GM19463 (cell line): ENCODE measurements at regions not wholly inside any gene's neighbourhood (a gene's known extent, or its start where the extent isn't known, plus 50 kb on each side); places are given as distances from the start of the nearest gene placed in this dataset.

Experiments
- ATAC-seq: cut with Tn5 transposase; IDR thresholded peaks from one replicate; pipeline ENCODE4 v1.9.1; 2021; ENCODE audit warnings: mild to moderate bottlenecking, moderate library complexity; ENCODE audit not compliant: unreplicated experiment

DNA sequence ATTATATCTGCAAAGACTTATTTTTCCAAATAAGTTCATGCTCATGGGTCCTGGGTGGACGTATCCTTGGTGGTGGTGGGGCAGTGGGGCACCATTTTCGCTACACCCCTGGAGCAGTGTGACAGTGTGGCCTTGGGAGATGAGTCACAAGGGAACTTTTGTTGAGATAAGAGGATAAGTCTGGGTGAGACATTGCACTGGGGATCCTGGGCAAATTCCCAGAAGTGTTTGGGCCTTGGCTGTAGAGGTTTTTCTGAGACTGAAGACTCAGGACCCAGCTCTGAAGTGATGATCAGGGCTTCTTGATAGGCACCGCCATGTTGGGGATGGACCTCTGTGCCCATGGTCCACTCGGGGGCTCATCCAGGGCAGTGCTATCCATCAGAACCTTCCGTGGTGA lies 149.4 kb downstream of the MACROH2A1 start:
- no peak for ATAC-seq

DNA sequence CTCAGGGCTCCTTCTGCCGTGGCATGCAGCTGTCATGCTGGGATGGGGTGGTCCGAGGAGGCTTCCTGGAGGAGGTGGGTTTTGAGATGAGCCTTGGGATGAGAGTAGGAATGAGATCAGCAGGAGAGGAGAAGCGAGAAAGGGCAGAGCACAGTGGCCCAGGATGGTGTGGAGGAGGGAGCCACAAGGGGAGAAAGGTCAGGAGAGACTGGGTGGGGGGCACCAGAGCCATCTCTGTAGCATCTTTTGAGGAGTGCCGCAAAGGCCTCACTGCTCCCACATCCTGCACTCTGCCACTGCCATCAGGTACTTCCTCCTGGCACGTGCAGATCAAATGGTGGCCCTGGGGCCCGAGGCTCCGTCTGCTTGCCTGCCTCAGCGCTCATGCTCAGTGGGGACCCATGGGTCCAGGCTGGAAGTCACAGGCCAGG lies 150.2 kb downstream of the MACROH2A1 start:
- ATAC-seq: no peak

DNA sequence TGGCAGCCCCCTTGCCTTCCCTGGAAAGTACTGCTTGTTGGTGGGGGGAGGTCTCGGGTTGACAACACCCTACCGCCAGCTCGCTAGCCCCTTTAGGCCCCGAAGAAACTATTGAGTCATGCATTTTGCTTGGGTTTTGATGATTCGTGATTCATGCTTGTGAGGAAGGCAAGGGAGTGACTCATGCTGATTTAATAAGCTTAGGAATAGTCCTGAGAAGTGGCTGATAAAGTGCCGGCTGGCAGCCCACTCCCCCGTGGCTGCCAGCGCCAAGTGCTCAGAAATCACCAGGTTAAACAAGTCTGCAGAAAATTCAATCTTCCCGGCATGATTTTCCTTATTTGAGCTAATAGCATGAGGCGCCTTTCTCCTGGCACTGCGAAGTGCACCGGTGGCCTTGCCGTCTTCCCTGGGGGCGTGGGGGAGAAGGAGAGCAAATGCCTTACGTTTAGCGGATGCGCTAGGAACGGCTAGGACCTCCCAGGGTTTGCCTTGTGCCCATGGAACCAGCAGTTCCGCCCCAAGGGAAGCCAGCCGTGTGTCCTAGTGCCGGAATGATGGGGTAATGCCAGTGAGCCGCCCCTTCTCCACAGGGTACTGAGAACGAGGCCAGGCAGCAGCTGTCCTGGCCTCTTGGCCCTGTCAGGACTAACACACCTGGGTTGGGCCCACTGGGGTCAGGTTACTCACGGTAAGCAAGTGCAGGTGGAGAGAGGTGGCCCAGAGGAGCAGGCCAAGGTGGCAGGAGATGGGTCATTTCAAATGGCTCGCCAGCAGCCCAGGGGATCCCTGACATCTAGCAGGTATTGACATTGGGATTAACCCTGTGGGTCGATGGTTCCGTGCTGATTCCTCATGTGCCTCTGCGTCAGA lies 151.9 kb downstream of the MACROH2A1 start:
- no peak for ATAC-seq

DNA sequence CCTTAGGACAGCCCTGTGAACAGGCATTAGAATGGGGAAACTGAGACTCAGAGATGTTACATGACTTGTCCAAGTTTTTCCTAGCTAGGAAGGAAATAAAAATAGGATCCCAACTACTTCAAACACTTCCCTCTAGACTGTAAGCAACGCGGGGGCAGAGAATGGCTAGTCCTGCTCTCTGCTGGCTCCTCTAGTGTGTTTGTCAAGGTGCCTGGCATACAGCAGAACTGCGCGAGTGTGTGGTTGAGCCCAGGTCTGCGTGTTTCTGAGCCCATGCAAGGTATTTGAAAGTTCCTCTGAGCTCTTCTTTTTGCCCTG lies 152.5 kb downstream of the MACROH2A1 start:
- no peak for ATAC-seq

DNA sequence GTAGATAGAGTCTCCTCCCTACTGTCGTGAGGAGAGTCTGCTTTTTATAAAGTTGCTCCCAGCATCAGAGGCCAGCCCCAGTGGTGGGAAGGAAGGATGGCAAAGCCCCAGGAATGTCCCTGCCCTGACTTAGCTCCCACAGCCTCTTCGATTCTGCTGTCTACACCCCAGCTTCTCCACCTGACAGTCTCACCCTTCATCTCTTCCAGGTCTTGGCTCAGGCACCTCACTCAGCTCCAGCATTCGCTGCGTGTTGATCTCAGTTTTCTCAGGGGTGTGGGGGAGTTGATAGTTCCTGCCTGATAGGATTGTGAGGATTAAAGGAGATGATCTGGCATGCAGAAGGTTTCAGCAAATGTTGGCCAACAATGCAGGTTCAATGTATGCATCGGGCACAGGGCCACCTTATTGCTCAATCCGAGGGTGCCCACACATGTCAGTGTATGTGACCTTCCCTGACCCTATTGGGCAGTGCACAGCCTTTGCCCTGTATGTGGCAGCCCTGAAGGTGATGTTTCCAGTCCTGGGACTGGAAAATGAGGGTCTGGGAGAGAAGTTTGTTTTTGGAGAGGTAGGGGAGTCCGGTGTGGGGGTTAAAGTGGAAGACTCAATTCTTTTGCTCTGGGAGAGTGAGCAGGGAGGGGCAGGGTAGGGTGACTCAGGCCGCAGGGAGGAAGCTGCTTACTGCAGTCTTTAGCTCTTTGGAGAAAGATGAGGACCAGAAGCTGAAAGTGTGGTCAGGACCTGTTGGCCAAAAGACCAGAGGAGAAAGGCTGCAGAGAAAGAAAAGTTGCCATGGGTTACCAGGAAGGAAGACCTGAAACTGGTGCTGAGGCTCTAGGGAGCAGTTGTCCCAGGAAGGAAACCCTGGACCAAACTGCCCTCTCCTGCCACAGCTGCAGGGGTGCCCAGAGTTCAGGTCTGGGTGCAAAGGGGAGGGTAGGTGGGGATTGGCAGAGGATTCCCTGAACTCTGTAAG lies 153.2 kb downstream of the MACROH2A1 start:
- no peak for ATAC-seq

DNA sequence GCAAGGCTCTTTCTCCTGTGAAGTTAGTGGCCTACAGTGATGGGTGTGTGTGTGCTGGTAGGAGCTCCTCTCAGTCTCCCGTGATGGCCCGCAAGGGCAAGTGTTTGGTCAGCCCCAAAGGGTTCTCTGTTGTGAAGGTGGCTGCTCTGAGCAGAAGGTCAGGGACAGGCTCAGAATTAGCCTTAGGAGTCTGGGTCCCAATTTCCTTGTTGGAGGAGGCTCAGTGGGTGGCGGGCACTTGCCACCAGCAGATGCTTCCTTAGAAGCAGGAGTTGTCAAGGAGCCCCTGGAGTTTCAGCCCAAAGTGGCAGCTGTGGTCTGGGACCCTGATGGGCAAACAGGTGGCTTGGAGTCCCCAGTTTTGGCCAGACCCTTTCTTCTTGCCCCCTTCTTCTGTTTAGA lies 154.4 kb downstream of the MACROH2A1 start:
- no peak for ATAC-seq

DNA sequence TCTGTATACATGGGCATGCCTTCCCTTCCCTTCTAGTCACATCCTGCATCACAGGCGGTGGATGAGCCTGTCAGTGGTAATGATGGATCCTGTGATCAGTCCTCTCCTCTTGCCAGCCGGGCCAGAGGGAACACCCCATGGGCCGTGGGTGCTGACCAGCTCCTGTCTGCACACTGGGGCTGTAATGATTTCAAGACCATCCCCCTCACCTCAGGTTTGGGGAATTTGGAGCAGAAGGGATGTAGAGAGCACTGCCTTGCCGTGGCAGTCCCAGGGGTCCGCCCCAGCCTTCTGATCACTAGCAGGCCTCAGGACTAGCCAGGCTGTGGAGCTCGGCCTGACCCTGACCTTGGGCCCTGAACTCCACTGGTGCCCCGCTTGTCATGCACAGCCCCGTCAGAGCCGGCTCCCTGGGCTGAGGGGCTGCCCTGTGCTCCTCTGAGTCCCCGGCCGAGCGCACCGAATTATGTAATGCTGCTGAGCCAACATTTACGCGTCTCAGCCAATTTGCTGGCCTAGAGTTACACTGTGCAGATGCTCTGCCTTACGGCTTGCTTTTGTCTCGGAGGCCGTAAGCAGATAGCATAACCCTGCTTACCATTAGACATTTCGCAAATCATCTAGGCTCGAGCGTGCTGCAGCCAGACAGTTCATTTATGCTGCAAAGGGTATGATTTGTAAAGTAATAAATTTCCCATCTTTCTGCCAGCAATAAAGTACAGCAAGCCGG lies 155.3 kb downstream of the MACROH2A1 start:
- no peak for ATAC-seq

DNA sequence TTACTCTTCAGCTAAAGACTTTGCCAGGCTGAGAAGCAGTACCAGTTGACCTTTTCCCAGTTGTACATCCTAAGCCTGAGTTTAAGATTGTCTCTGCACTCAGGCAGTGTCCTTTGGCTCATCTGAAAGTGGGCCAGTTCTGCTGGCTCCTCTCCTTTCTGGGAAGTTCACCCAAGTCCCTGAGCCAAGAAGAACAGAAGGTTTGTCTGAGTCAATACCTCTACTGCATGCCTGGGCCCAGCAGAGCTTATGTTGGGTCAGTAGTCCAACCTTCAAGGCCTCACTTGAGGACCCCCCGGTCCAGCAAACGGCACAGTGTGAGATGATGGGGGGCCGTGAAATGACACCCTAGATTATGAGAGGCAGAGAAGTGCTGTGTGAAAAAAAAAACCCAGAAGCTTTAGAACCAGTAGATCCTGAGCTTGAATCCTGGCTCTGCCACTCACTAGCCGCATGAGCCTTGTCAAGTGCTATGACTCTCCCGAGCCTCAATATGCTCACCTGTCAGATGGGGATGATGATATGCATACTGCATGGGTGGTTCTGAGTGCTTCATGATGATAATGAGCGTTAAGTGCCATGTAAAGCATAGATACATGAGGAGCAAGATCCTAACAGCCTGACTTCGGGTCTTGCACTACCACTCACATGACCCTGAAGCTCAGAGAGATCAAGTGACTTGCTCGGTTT lies 156.0 kb downstream of the MACROH2A1 start:
- ATAC-seq: no peak

DNA sequence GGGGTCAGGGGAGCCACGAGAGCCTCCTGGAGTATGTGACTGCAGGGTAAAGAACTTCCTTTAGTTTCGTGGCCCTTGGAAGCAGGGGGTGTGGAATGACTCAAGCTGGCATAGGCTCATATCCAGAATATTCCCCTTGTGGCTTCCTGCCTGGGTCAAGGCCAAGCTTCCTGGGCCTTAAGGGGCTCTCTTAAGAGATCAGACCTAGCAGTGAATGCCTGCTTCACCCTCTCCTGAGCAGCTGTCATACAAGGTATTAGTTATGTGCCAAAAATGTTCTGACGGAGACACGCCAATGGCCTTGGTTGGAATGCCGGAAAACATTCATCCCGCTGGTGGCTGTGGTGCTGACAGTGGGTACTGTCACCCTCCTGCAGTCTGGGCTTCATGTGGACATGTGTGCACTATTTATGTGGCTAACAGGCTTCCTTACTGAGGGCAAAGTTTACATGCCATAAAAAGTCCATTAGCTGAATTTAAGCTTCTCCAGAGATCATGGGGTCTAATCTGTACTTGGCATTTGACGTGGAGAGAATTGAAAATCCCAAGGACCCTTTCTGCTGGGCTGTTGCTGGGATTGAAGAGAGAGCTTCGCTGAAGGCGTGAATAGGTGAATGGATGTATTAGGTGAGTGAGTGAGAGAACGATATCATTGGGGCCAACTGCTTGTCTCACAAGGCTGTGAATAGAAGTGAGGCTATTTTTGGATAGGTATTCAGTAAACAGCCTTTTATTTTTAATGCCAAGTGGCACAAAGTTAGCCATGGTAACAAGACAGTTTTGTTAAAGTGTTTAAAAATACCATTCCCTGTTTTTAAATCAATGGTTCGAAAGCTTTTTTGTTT lies 156.8 kb downstream of the MACROH2A1 start:
- ATAC-seq: no peak

DNA sequence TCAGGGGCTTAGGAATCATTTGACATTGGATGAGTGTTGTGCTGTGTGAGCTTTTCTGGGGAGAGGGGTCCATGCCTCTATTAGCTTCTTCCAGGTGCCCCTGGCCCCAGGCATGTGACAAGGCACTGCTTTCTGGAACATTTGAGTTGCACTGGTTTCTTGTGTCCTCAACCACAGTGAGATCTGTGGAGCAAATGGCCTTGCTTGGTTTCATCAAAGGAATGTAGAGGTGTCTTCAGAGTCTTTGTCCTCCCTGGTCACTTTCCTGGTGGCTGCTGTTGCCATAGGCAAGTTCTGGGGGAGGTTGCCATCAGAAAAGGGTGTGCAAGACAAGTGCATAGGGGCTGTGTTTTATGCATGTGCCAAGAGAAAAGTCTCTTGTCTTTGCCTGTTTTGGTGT lies 157.5 kb downstream of the MACROH2A1 start:
- ATAC-seq: no peak

DNA sequence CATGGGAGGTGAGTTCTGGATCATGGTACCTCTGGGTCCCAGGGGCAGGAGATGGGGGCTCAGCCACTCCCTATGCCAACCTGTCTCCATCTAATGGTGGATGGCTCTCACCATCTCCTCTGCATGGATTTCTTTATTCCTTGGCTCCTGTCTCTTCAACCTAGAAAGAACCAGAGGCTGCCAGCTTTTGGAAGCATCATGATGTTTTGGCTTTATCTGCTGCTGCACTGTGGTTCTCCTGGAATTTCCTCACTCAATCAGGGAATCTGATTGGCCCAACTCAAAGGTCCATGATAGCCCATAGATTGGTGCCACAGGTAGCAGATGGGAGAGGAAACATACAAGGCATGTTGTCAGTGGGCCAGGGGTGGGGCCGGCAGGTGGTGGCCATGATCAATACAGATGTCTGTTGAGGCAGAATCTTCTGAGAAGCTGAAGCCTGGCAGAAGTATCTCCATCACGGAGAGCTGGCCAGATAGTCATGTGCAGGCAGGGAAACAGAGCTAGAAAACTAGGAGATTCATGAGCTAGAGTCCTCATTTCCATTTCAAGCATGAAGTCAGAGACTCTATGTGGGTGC lies 158.2 kb downstream of the MACROH2A1 start:
- no peak for ATAC-seq

DNA sequence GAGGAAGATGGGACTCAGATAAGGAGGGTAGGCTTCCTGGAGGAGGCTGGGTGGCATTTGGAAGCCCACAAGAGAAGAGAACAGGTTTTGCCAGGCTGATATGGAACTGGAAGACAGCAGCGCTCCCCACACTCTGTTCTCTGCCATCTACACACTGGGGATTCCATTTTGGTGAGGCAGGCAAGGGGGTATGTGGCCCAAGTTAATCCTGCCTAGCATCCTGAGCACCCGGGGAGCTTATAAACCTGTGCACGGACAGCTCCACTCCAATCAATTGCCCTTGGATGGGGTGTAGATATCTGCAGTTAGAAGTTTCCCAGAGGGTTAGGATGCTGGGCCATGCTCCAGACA lies 158.8 kb downstream of the MACROH2A1 start:
- no peak for ATAC-seq

DNA sequence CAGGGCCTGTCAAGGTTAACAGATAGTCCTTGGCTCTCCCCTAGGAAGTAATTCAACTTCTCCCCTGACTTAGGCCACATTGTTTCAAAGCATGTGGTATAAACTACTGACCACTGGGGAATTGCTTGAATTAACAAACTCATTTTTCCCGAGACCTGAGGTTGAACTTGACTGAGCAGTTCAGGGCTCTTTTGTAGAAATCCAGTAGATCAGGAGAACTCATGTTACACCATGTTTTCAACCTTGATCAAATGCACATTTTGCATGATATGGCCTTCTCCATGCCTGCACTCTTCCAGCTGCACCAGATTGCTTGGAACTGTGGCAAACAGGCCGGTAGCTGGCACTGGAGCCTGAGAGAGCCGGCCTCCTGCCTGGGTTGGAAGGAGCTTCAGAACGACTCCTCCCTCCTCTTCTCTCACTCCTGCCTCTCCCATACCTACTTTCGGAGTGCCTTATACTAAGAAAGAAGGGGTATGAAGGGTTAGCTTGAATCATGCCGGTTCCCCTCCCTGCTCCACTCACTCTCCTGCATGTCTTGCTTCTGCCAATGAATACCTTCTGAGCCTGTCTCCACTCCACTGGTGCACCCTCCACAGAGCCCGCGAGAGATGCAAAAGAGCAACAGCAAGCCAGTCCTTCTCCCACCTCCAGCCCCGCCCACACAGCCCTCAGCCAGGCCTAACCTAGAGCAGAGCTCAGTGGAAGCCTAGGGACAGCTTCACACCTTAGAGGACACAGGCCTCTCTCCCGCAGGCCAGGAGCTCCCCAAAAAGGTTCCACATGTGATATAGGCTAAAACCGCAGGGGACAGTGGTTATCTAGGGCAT lies 159.4 kb downstream of the MACROH2A1 start:
- ATAC-seq: no peak

DNA sequence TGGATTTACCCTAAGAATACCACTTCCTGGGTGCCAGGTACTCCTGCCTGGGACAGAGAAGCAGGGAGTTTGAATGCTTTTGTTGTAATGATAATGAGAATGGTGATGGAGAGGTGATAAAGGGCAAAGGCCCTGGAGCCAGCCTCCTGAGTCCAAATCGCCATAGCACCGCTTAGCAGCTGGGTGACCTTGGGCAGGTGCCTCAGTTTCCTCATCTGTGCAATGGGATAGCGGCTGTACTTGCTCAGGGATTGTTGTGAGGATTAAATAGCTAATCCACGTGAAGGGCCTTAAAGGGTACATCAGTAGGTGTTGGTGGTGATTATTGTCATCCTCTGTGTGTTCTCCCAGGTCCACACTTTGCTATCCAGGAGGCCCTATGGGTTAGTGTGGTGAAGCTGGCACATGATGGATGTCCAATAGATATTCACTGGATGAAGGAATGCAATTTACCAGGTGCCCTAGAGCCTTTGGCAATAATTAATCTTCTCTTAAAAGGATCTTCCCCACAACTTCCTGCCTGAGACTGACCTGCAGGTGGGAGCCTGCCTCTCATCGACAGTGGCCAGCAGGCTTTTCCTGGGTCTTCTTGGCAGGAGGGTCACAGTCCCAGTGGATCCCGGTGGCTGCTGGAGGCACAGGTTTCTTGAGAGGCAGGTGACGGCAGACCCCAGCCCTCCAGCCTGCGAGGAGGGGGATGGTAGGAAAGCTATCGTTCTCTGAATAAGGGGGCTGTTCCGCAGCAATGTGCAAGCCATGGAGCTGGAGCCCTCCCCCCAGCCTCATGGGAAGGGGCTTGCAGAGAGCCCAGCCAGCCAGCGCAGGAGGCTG lies 160.2 kb downstream of the MACROH2A1 start:
- ATAC-seq: no peak

DNA sequence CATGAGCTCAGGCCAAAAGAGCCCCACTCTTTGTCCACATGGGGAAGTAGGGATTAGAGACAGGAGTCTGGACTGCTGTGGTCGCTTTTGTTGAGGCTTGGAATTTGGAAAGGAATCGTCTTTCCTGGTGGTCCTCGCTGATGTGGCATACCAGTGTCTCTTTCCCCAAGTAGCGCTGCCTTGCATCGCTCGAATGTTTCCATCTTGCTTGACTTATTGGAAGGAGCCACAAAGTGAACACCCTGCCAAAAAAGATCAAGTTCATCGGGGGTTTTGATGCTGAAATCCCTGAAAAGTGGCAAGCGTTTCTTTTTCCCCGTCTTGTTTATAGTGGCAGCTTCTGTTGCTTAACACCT lies 161.3 kb downstream of the MACROH2A1 start:
- no peak for ATAC-seq

DNA sequence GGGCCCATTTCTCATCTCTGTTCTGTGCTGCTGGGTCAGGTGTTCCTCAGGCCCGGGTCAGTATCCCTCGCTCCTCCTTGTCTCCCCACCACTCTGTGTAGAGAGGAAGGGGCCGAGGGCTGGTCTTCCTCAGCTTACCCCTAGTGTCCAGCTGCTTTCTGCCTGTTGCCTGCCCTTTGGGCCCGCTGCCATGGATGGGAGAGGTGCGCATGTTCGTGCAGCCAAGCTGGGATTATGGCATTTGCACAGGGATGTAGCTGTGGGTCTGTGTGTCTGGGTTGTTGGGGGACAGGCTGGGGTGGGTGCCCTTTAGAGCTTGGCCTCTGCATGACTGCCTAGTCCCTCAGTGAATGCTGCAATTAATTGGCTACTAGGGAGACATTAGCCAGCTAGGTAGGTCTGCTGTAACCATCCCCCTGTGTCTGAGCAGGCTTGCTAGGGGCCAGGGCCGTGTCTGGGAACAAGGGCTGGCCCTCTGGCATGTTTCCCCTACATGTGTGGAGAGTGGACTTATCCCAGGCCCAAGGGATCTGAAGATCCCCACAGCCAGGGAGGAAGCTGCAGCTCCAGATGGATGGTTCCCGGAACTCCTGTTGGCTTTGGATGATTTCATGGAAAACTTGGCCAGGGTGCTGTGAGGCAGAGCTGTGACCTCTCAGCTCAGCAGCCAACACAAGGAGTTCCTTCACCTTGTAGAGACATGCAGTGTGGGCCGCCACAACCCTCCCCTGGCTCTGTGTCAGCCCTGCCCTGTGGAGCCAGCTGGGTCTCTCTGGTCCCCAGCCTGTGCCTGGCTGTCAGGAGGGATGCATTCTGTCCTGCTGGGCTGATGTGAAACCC lies 161.9 kb downstream of the MACROH2A1 start:
- ATAC-seq: no peak
